Peyer's patch (tissue), 4 donors: ENCODE measurements at regions not wholly inside any gene's neighbourhood (a gene's known extent, or its start where the extent isn't known, plus 50 kb on each side); places are given as distances from the start of the nearest gene placed in this dataset.

Source experiments
- DNase-seq, 3 donors: peaks; one replicate each; pipeline ENCODE4 v3.0.0-alpha.2; 2017 to 2019
- H3K27ac ChIP-seq, 4 donors: fragments of 200-600 bp; sonication (generic); one replicate each; pipeline ENCODE4 v1.5.1; 2016 to 2019
- H3K27me3 ChIP-seq, 2 donors: fragments of 200-600 bp; sonication (generic); one replicate each; pipeline ENCODE4 v1.5.1; 2019
- H3K36me3 ChIP-seq, 3 donors: fragments of 200-600 bp; sonication (generic); one replicate each; pipeline ENCODE4 v1.5.1; 2016 to 2019
- H3K4me1 ChIP-seq, 4 donors: fragments of 200-600 bp; sonication (generic); one replicate each; pipeline ENCODE4 v1.5.1; 2016 to 2019
- H3K4me3 ChIP-seq, 4 donors: fragments of 200-600 bp; sonication (generic); 1 replicate in 3 of 4; 2 replicates in 1 of 4; pipeline ENCODE4 v1.5.1; 2016 to 2019; ENCODE audit warnings: mild to moderate bottlenecking in 1 of 4
- H3K9me3 ChIP-seq, 4 donors: fragments of 200-600 bp; sonication (generic); one replicate each; pipeline ENCODE4 v1.5.1; 2016 to 2019; ENCODE audit warnings: mild to moderate bottlenecking in 1 of 4
- POLR2A ChIP-seq, 2 donors: fragments of 450-650 bp; IDR thresholded peaks; one replicate each; pipeline ENCODE4 v1.5.1; 2017; ENCODE audit warnings: antibody characterized with exemption in 2 of 2, mild to moderate bottlenecking in 2 of 2, moderate library complexity in 2 of 2
- TF ChIP-seq, protein P1 (sequence below), 6 experiments: fragments of 450-650 bp in 4 of 6; fragments of 200-600 bp in 2 of 6; sonication (generic) in 1 of 6; IDR thresholded peaks; one replicate each; pipeline ENCODE4 v1.5.1; 2017 to 2019; ENCODE audit warnings: antibody characterized with exemption in 6 of 6, mild to moderate bottlenecking in 3 of 6, moderate library complexity in 1 of 6

DNA sequence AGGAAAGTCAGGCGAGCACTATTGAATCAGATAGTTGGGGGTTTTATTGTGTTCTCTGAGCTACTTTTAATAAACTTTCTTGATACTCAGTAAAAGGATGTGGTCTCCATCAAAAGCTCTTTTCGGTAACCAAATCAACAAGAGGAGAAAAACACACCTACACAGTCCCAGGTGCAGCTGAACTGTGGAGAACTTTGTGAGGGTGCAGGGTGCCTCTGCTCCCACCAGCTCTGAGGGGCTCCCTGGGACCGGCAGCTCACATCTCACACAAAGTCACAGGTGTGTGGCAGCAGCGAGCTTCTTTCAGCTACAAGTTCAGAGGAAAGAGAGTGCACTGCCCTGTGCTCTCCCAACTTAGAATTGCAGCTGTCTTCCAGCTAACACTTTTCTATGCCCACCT is 650.4 kb downstream of the RNF144A start:
- peak in 2 of 3 donors; percentile 31 to 75 for DNase-seq
- no peak overlapping the region for H3K4me3 ChIP-seq
- H3K9me3 ChIP-seq: no peaks in the 10 kb centered on the region
- no peaks in the 10 kb centered on the region for H3K27me3 ChIP-seq
- peak overlapping the region in 2 of 4 donors; percentile 11 to 62 for H3K27ac ChIP-seq
- no peaks in the 10 kb centered on the region for H3K4me1 ChIP-seq
- TF ChIP-seq, protein P1, sequence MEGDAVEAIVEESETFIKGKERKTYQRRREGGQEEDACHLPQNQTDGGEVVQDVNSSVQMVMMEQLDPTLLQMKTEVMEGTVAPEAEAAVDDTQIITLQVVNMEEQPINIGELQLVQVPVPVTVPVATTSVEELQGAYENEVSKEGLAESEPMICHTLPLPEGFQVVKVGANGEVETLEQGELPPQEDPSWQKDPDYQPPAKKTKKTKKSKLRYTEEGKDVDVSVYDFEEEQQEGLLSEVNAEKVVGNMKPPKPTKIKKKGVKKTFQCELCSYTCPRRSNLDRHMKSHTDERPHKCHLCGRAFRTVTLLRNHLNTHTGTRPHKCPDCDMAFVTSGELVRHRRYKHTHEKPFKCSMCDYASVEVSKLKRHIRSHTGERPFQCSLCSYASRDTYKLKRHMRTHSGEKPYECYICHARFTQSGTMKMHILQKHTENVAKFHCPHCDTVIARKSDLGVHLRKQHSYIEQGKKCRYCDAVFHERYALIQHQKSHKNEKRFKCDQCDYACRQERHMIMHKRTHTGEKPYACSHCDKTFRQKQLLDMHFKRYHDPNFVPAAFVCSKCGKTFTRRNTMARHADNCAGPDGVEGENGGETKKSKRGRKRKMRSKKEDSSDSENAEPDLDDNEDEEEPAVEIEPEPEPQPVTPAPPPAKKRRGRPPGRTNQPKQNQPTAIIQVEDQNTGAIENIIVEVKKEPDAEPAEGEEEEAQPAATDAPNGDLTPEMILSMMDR (IDR thresholded peaks at IDR 0.05): no peak
- TF ChIP-seq POLR2A (IDR thresholded peaks at IDR 0.05): peak in 1 of 2 donors; percentile 13
- H3K36me3 ChIP-seq: no peaks in the 10 kb centered on the region

DNA sequence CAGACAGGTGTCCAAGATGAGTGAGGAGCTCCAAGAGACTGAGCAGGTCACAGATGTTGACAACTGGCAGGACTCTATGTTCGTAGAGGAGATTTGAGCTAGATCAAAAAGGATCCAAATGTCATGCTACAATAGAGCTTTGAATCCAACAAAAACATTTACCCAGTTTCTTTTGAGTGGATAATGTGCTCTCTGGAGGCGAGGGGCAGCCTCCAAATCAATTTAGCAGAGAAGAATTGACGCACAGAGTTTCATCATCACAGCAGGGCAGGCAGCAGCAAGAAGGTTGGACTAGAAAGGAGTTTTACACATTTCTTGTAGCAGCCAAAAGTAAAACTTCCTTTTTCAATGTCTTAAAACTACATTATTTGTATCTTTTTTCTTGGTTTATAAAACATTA is 653.0 kb downstream of the RNF144A start:
- DNase-seq: no peak
- H3K4me3 ChIP-seq: no peak overlapping the region
- no peaks in the 10 kb centered on the region for H3K4me1 ChIP-seq
- H3K9me3 ChIP-seq: no peaks in the 10 kb centered on the region
- H3K27ac ChIP-seq: no peak overlapping the region
- no peaks in the 10 kb centered on the region for H3K27me3 ChIP-seq
- TF ChIP-seq POLR2A (IDR thresholded peaks at IDR 0.05): no peak
- TF ChIP-seq, protein P1 (IDR thresholded peaks at IDR 0.05): no peak
- no peaks in the 10 kb centered on the region for H3K36me3 ChIP-seq

DNA sequence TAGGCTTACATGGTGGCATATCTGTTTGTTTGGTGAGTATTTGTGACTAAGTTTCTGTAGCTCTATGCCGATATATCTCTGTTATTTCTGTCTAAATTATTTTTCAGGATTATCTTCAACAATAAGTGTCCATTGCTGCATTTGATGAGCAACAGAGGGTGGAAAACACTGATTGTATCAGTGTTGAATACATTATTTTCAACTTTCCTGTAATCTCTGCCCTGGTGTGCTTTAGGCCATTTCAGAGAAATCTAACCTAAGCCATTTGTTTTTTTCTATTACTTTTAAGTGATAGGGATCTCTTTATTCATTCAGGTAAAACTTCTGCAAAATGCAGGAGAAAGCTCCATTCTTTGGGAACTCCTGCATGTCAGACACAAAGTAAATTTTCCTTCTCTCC is 654.5 kb downstream of the RNF144A start:
- H3K9me3 ChIP-seq: no peaks in the 10 kb centered on the region

DNA sequence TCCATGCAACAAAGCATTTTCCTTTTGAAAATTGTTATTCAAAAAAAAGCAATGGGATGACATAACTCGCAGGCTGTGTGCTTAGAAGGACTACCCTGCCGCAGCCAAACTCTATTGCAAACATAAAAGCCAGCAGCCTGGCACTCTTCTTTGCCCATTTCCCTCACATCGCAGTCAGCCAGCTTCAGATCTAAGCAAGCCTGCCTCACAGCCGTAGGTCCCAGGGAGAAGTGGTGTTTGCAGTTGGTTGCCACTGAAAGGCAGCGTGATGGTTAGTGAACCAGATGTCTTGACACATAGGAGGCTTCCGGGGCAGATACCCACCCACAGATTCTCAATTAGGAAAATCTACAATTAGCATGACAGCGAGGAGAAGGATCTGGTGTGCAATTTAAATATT is 655.2 kb downstream of the RNF144A start:
- Histone ChIP-seq H3K36me3 (no peaks in the 10 kb centered on the region), H3K9me3 (no peaks in the 10 kb centered on the region), H3K4me1 (no peaks in the 10 kb centered on the region), H3K4me3 (no peak overlapping the region), H3K27ac (no peak overlapping the region), H3K27me3 (no peaks in the 10 kb centered on the region)
- peak in 2 of 3 donors; percentile 17 to 46 for DNase-seq
- TF ChIP-seq POLR2A (IDR thresholded peaks at IDR 0.05): no peak
- TF ChIP-seq, protein P1 (IDR thresholded peaks at IDR 0.05): no peak

More for the DNA sequence above, 654.5 kb downstream of the RNF144A start:
- Histone ChIP-seq H3K27ac (no peak overlapping the region), H3K4me1 (no peaks in the 10 kb centered on the region), H3K27me3 (no peaks in the 10 kb centered on the region), H3K36me3 (no peaks in the 10 kb centered on the region), H3K4me3 (no peak overlapping the region)
- no peak for TF ChIP-seq POLR2A (IDR thresholded peaks at IDR 0.05)
- TF ChIP-seq, protein P1 (IDR thresholded peaks at IDR 0.05): no peak
- no peak for DNase-seq

DNA sequence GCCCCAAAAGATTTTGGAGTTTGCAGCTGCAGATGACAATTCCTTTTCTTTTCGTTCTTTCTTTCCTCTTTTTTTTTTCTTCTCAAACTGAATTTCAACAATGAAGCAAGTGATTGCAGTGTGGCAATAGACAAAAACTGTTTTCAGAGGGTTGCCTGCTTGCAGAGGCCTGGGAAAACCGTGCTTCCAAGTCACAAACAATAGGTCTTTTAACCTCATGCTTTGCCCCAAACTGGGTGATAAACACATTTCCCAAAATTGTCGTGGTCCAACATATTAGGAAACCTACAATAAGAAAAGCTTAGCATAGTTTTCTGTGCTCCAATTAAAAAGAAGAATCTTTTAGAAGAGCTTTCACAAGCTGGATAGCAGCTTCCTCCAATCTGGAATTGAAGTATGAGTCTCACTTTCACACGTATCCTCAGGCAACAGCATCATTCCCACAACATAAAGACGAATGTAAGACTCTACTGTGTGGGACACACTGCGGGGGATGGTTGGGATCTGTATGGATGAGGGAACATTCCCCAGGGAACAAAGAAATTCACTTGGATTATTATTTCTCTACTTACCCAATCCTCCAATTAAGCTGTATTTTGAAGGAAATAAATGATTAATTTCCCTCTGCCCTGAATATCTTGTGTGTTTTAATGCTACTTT is 656.1 kb downstream of the RNF144A start:
- no peak overlapping the region for H3K4me3 ChIP-seq
- H3K9me3 ChIP-seq: no peaks in the 10 kb centered on the region
- H3K27me3 ChIP-seq: no peaks in the 10 kb centered on the region
- no peaks in the 10 kb centered on the region for H3K36me3 ChIP-seq
- no peak for TF ChIP-seq POLR2A (IDR thresholded peaks at IDR 0.05)
- TF ChIP-seq, protein P1 (IDR thresholded peaks at IDR 0.05): no peak
- no peak for DNase-seq
- no peaks in the 10 kb centered on the region for H3K4me1 ChIP-seq
- no peak overlapping the region for H3K27ac ChIP-seq
